H9 (cell line): ENCODE measurements at regions not wholly inside any gene's neighbourhood (a gene's known extent, or its start where the extent isn't known, plus 50 kb on each side); places are given as distances from the start of the nearest gene placed in this dataset.

ENCODE experiments used
- DNase-seq: peaks from one replicate; pipeline ENCODE4 v3.0.0-alpha.2; 2017
- H2AFZ ChIP-seq: one replicate; pipeline ENCODE4 v1.6.1; 2013; ENCODE audit warnings: mild to moderate bottlenecking, low read length, control low read depth, moderate library complexity
- H2AK5ac ChIP-seq: 2 replicates; pipeline ENCODE4 v1.6.1; 2013; ENCODE audit warnings: low read length, control low read depth, mixed read lengths; ENCODE audit not compliant: insufficient read length
- H2BK120ac ChIP-seq: one replicate; pipeline ENCODE4 v1.6.1; 2013; ENCODE audit warnings: low read depth, mild to moderate bottlenecking, low read length, control low read depth, inconsistent platforms; ENCODE audit not compliant: poor library complexity, severe bottlenecking
- H2BK12ac ChIP-seq: 2 replicates; pipeline ENCODE4 v1.6.1; 2013; ENCODE audit warnings: low read length, control low read depth, mixed read lengths, low read depth; ENCODE audit not compliant: insufficient read length
- H2BK15ac ChIP-seq: 2 replicates; pipeline ENCODE4 v1.6.1; 2013; ENCODE audit warnings: low read depth, low read length, control low read depth
- H2BK20ac ChIP-seq: one replicate; pipeline ENCODE4 v1.6.1; 2013; ENCODE audit warnings: low read depth, mild to moderate bottlenecking, low read length, control low read depth, inconsistent platforms; ENCODE audit not compliant: poor library complexity, severe bottlenecking
- H2BK5ac ChIP-seq: 2 replicates; pipeline ENCODE4 v1.6.1; 2013; ENCODE audit warnings: low read length, control low read depth, mixed read lengths; ENCODE audit not compliant: insufficient read length
- H3K14ac ChIP-seq: 2 replicates; pipeline ENCODE4 v1.6.1; 2013; ENCODE audit warnings: low read length, control low read depth; ENCODE audit not compliant: insufficient read depth
- H3K18ac ChIP-seq: 2 replicates; pipeline ENCODE4 v1.6.1; 2013; ENCODE audit warnings: low read depth, mild to moderate bottlenecking, mixed read lengths, low read length, control low read depth; ENCODE audit not compliant: insufficient read length
- H3K23ac ChIP-seq: 2 replicates; pipeline ENCODE4 v1.6.1; 2013; ENCODE audit warnings: low read length, control low read depth, mixed read lengths, low read depth; ENCODE audit not compliant: insufficient read length
- H3K23me2 ChIP-seq: 2 replicates; pipeline ENCODE4 v1.6.1; 2013; ENCODE audit warnings: low read depth, mild to moderate bottlenecking, mixed read lengths, low read length, control low read depth; ENCODE audit not compliant: insufficient read length, poor library complexity, severe bottlenecking
- H3K27ac ChIP-seq: 2 replicates; pipeline ENCODE4 v1.5.1; 2013; ENCODE audit warnings: low read length, control low read depth, mixed read lengths, low read depth; ENCODE audit not compliant: insufficient read length
- H3K27me3 ChIP-seq: 2 replicates; pipeline ENCODE4 v1.6.1; 2013; ENCODE audit warnings: low read length, control low read depth, inconsistent platforms; ENCODE audit not compliant: insufficient read depth
- H3K4ac ChIP-seq: 2 replicates; pipeline ENCODE4 v1.6.1; 2013; ENCODE audit warnings: low read depth, mild to moderate bottlenecking, control low read depth, inconsistent platforms, low read length, moderate library complexity
- H3K4me1 ChIP-seq: 2 replicates; pipeline ENCODE4 v1.6.1; 2013; ENCODE audit warnings: low read length, control low read depth, inconsistent platforms; ENCODE audit not compliant: insufficient read depth
- H3K4me2 ChIP-seq: 2 replicates; pipeline ENCODE4 v1.6.1; 2013; ENCODE audit warnings: low read length, control low read depth, mixed read lengths; ENCODE audit not compliant: insufficient read length, insufficient read depth
- H3K56ac ChIP-seq: 2 replicates; pipeline ENCODE4 v1.6.1; 2013; ENCODE audit warnings: low read depth, mild to moderate bottlenecking, mixed read lengths, low read length, control low read depth; ENCODE audit not compliant: insufficient read length
- H3K79me1 ChIP-seq: 2 replicates; pipeline ENCODE4 v1.6.1; 2013; ENCODE audit warnings: low read depth, mild to moderate bottlenecking, moderate library complexity, low read length, control low read depth, inconsistent platforms; ENCODE audit not compliant: insufficient read depth, poor library complexity, severe bottlenecking
- H3K79me2 ChIP-seq: 2 replicates; pipeline ENCODE4 v1.6.1; 2013; ENCODE audit warnings: low read length, control low read depth, inconsistent platforms; ENCODE audit not compliant: insufficient read depth
- H3K9ac ChIP-seq: 2 replicates; pipeline ENCODE4 v1.6.1; 2013; ENCODE audit warnings: low read length, control low read depth, mixed read lengths; ENCODE audit not compliant: insufficient read length; ENCODE audit errors: extremely low read depth
- H3K9me3 ChIP-seq: one replicate; pipeline ENCODE4 v1.6.1; 2013; ENCODE audit warnings: low read depth, low read length, inconsistent platforms; ENCODE audit not compliant: control insufficient read depth
- H3T11ph ChIP-seq: one replicate; pipeline ENCODE4 v1.6.1; 2013; ENCODE audit warnings: mild to moderate bottlenecking, low read length, control low read depth, inconsistent platforms
- H4K20me1 ChIP-seq: one replicate; pipeline ENCODE4 v1.6.1; 2013; ENCODE audit not compliant: control insufficient read depth, insufficient read length, insufficient read depth
- H4K5ac ChIP-seq: 2 replicates; pipeline ENCODE4 v1.6.1; 2013; ENCODE audit warnings: low read depth, mild to moderate bottlenecking, mixed read lengths, low read length, control low read depth; ENCODE audit not compliant: insufficient read length
- H4K8ac ChIP-seq: replicated peaks from 2 replicates; pipeline ENCODE4 v1.6.1; 2013; ENCODE audit warnings: low read length, control low read depth, mixed read lengths, low read depth; ENCODE audit not compliant: insufficient read length
- H4K91ac ChIP-seq: 2 replicates; pipeline ENCODE4 v1.6.1; 2013; ENCODE audit warnings: low read depth, mild to moderate bottlenecking, moderate library complexity, mixed read lengths, low read length, control low read depth; ENCODE audit not compliant: insufficient read length
- H3K27ac Mint-ChIP-seq, 3 experiments: 2 replicates in 2 of 3; 3 replicates in 1 of 3; pipeline ENCODE4 v1.8.0; 2020 to 2021; ENCODE audit warnings: mixed read lengths in 3 of 3, mild to moderate bottlenecking in 1 of 3, moderate library complexity in 1 of 3
- H3K27me3 Mint-ChIP-seq: 2 replicates; pipeline ENCODE4 v1.8.0; 2021; ENCODE audit warnings: low read depth, mild to moderate bottlenecking, moderate library complexity, mixed read lengths
- H3K36me3 Mint-ChIP-seq, 3 experiments: 2 replicates in 2 of 3; 3 replicates in 1 of 3; pipeline ENCODE4 v1.8.0; 2020 to 2021; ENCODE audit warnings: low read depth in 3 of 3, mixed read lengths in 3 of 3; ENCODE audit not compliant: insufficient read depth in 1 of 3
- H3K4me1 Mint-ChIP-seq, 2 experiments: 2 replicates each; pipeline ENCODE4 v1.8.0; 2020; ENCODE audit warnings: mixed read lengths in 2 of 2
- H3K4me3 Mint-ChIP-seq, 2 experiments: 2 replicates in 1 of 2; 3 replicates in 1 of 2; pipeline ENCODE4 v1.8.0; 2020 to 2021; ENCODE audit warnings: mild to moderate bottlenecking in 2 of 2, mixed read lengths in 2 of 2, moderate library complexity in 1 of 2
- H3K9me3 Mint-ChIP-seq, 2 experiments: 2 replicates in 1 of 2; 3 replicates in 1 of 2; pipeline ENCODE4 v1.8.0; 2020; ENCODE audit warnings: mild to moderate bottlenecking in 2 of 2, mixed read lengths in 2 of 2, moderate library complexity in 1 of 2
- TF ChIP-seq, protein P1 (sequence below): fragments of 200-600 bp; sonication (generic); conservative IDR thresholded peaks from 3 replicates; pipeline ENCODE4 v1.8.0; 2021; ENCODE audit warnings: antibody characterized with exemption, mild to moderate bottlenecking

DNA sequence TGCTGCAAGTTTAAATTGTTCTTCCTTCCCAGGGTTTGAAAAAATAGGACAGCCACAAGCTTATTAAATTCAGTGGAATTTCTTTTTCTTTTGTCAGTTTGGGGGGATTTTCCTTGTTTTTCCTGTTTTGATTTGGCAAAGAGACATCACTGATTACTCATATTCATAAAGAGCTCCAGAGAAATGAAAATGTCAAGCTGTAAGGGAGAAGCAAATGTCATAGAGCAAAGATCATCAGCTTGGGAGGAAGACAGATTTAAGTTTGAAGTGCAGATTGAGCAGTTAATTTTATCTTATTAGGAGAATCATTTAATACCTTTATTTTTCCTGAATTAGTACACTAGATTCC, 255.8 kb upstream of the PHYHIPL start:
- Mint-ChIP-seq H3K27ac (no peak overlapping the region; a peak in 1 of 7 replicates), H3K36me3 (no peaks in the 10 kb centered on the region), H3K4me1 (peaks cover 6 to 19% of the 10 kb centered on the region in 2 experiments; a peak in 3 of 4 replicates), H3K9me3 (no peaks in the 10 kb centered on the region), H3K4me3 (no peak overlapping the region), H3K27me3 (no peaks in the 10 kb centered on the region)
- Histone ChIP-seq H4K5ac (no peak overlapping the region), H2BK120ac (no peak overlapping the region), H4K91ac (no peak overlapping the region), H4K20me1 (no peaks in the 10 kb centered on the region), H2BK12ac (no peak overlapping the region), H2BK15ac (no peak overlapping the region), H4K8ac (no peak overlapping the region), H3K14ac (no peak overlapping the region), H3K27me3 (no peaks in the 10 kb centered on the region), H3K56ac (no peak overlapping the region), H2BK5ac (no peak overlapping the region), H3T11ph (no peak overlapping the region), H2AK5ac (no peak overlapping the region), H3K23me2 (no peaks in the 10 kb centered on the region), H3K9me3 (no peaks in the 10 kb centered on the region), H2BK20ac (no peak overlapping the region), H3K27ac (no peak overlapping the region), H3K79me2 (no peaks in the 10 kb centered on the region), H3K79me1 (no peaks in the 10 kb centered on the region), H2AFZ (no peak overlapping the region), H3K23ac (no peak overlapping the region), H3K4ac (no peak overlapping the region), H3K4me1 (no peaks in the 10 kb centered on the region), H3K18ac (no peak overlapping the region), H3K4me2 (no peak overlapping the region), H3K9ac (no peak overlapping the region)
- TF ChIP-seq, protein P1, sequence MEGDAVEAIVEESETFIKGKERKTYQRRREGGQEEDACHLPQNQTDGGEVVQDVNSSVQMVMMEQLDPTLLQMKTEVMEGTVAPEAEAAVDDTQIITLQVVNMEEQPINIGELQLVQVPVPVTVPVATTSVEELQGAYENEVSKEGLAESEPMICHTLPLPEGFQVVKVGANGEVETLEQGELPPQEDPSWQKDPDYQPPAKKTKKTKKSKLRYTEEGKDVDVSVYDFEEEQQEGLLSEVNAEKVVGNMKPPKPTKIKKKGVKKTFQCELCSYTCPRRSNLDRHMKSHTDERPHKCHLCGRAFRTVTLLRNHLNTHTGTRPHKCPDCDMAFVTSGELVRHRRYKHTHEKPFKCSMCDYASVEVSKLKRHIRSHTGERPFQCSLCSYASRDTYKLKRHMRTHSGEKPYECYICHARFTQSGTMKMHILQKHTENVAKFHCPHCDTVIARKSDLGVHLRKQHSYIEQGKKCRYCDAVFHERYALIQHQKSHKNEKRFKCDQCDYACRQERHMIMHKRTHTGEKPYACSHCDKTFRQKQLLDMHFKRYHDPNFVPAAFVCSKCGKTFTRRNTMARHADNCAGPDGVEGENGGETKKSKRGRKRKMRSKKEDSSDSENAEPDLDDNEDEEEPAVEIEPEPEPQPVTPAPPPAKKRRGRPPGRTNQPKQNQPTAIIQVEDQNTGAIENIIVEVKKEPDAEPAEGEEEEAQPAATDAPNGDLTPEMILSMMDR: no peak
- no peak for DNase-seq
